Stimulated activated naive CD8-positive, alpha-beta T cell treated with anti-CD3 and anti-CD28 coated beads, Interleukin-15, Interleukin-2, amounts not matched to agents 100 U/mL and 50 U/mL, for 24 hours (primary cell): ENCODE measurements at regions not wholly inside any gene's neighbourhood (a gene's known extent, or its start where the extent isn't known, plus 50 kb on each side); places are given as distances from the start of the nearest gene placed in this dataset.
"Not testable (repeated sequence)": the region's sequence is repeated elsewhere in the genome, so short reads cannot be mapped to it uniquely, and the experiment has no call there.

Experiments
- ATAC-seq: fragments of 150-1000 bp; cut with Tn5 transposase; one replicate; pipeline ENCODE4 v1.10.0; 2021
- DNase-seq: peaks from one replicate; pipeline ENCODE4 v3.0.0; 2021

DNA sequence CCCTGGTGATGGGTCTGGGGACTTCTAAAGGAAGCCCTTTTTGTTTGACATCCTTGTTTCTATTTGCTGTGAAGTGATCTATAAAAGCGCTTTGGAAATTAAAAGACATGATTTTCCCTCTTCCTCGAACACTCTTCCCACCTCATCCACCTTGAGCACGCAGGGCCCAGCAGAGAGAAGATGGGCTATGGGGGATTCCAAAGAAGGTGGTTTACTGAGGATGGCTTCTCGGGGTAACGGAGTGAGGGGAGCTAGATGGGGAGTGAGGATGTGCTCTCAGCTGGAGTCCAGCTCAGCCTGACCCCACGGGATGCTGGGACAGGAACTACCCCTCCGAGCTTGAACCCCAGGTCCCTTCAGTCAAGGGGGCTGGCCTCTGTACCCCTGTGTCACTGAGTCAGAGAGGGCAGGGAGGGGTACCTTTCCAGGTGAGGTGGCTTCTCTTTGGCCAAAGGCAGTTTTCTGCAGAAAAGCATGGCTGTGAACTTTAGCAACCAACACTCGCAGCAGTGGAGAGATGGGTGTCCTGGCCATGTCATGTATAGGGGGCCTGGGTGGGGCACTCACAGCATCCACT is 180.7 kb upstream of the SMAD3 start:
- DNase-seq (no peak), ATAC-seq (no peak)

DNA sequence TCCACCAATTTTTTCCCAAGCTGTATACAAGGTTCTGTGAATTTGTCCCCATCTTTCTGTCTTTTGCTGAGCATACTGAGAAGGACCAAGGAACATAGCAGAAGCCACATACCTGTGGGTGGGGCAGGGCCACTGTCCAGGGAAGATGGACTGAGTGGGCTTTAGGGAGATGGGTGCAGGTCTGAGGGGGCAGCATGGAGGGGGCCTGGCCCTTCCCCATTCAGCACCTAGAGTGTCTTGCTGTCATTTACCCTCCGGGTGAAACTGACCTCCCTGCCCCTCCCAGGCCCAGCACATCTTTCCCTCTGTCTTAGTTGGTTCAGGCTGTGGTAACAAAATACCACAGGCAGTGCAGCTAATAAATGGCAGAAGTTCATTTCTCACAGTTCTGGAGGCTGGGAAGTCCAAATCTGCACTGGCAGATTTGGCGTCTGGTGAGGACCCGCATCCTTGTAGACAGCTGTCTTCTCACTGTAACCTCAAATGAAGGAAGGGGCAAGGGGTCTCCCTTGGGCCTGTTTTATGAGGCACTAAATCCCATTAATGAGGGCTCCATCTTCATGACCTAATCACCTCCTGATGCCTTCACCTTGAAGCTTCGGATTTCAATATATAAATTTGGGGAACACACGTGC is 180.0 kb upstream of the SMAD3 start:
- DNase-seq (no peak), ATAC-seq (no peak)

DNA sequence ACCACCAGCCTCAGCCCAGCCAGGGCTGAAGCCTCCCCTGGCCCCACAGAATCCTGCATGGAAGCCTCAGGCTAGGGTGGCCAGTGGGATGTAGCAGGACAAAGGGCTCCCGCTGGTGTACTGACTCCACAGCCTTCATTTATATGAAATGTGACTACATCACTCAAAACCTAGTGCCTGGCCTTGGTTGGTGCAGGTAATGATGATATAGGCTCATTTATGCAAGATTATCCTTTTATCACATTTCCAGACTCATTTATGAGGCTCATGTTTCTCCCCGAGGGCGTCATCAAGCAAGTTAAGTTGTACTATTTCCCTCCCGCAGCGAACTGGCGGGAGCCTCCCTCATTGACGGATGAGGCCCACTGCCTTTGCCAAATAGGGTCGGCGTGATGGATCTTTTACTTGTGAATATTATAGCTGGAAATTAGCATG is 179.1 kb upstream of the SMAD3 start:
- DNase-seq (no peak), ATAC-seq (no peak)

GRCh38 chr15:66886686-66887273 is 178.6 kb upstream of the SMAD3 start:
- DNase-seq: no peak
- no peak for ATAC-seq

GRCh38 chr15:66889298-66889697 is 176.1 kb upstream of the SMAD3 start:
- DNase-seq, ATAC-seq: not testable (repeated sequence)

DNA sequence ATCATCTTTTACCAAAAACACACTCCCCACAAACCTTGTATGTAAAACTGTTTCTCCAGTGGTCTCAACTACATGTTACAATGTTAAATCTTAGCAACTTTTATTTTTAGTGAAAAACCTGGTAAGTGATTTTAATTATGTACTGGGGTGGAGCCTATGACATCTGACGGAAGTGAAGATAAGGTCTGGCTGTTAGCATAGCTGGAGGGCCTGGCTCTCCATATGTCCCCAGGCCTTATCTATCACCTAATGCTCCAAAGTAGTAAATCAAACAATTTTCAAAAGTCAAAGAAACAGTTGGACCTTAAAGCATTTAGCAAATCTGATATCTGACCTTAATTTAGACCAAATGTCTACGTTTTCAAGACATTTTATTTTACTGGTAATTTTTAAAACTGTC is 173.6 kb upstream of the SMAD3 start:
- ATAC-seq: no peak
- DNase-seq: no peak

DNA sequence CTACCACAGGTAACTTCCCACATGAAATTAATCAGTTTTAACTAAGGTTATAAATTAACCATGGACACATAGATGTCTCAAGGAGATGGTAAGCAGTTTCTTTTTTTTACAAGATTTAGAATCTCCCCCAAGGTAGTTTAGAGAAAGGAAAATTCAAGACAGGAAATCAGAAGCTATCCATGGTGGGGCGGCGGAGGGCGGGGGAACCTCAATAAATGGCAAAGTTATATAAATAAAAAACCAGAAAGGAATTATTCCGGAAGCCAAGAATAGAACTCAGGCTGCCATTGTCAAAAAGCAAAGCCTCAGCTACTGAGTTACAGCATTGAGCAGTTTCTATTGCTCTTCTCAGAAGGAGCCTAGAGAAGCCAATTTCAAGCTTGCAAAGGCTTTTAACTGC is 172.1 kb upstream of the SMAD3 start:
- DNase-seq: no peak
- ATAC-seq: no peak

DNA sequence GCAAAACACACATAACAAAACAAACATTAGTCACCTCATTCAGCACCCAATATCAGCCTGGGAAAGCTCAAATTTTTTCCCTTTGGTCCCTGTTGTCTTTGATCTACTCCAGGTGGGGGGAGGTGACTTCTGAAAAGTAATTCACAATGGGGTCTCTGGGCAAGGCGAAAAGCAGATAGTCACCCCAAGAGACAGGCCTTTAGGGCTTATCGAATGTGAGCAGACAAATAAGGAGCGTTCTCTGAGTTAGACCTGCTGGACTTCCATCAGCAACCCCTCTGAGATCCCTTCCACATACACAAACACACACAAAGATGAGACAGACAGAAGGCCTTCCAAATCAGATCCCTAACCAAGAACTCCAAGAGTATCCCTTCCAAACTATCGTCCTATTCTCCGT is 171.0 kb upstream of the SMAD3 start:
- DNase-seq (no peak), ATAC-seq (no peak)

DNA sequence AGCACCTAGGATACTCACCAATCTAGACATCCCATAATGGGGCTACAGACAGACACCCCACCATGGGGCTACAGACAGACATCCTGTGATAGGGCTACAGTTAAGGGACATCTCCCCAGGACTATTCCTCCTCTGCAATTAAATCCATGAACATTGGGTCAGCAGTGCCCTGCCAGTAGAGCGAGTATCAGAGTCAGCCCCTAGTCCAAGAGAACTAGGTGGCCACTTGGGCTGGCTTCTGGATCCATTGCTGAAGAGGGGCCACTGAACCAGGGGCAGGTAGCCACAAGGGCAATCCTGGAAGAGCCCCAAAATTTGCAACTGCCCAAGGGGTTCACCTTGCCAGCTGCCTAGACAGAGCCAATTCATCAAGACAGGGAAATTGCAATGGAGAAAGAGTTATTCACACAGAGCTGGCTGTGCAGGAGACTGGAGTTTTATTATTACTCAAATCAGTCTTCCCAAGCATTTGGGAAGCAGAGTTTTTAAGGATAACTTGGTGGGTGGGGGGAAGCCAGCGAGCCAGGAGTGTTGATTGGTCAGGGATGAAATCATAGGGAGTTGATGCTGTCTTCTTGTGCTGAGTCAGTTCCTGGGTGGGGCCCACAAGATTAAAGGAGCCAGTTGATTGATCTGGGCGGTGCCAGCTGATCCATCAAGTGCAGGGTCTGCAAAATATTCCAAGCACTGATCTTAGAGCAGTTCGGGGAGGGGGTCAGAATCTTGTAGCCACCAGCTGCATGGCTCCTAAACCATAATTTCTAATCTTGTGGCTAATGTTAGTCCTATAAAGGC is 170.2 kb upstream of the SMAD3 start:
- no peak for ATAC-seq
- no peak for DNase-seq

GRCh38 chr15:66895794-66896453 is 169.5 kb upstream of the SMAD3 start:
- ATAC-seq (no peak), DNase-seq (no peak)

- no peak for ATAC-seq
- DNase-seq: no peak
These were observed 168.8 kb upstream of the SMAD3 start for GRCh38 chr15:66896611-66897010.

DNA sequence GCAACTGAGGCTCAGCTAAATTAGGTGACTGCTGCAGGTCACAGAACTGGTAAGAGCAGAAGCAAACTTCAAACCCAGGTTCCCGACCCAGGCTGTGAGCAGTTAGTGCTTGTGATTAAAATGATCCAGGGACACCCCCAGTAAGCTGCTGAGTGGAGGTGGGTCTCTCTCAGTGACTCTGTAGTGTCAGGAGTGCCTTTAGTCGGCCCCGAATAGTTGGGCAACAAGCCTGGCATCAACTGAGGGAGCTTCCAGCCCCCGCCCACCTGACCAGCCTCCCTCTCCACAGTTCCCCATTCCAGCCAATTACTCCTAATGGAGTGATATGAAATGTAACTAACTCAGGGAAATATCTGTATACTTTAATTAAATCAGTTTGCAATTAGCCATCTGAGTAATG is 168.0 kb upstream of the SMAD3 start:
- DNase-seq (no peak), ATAC-seq (no peak)

- DNase-seq (no peak), ATAC-seq (no peak)
These were observed 167.4 kb upstream of the SMAD3 start for GRCh38 chr15:66897971-66898370.

- ATAC-seq: no peak
- DNase-seq: no peak
These were observed 166.6 kb upstream of the SMAD3 start for GRCh38 chr15:66898656-66899386.

GRCh38 chr15:66899555-66900350 is 165.6 kb upstream of the SMAD3 start:
- DNase-seq: no peak
- no peak for ATAC-seq

- no peak for ATAC-seq
These were observed 164.7 kb upstream of the SMAD3 start for GRCh38 chr15:66900586-66901310.

DNA sequence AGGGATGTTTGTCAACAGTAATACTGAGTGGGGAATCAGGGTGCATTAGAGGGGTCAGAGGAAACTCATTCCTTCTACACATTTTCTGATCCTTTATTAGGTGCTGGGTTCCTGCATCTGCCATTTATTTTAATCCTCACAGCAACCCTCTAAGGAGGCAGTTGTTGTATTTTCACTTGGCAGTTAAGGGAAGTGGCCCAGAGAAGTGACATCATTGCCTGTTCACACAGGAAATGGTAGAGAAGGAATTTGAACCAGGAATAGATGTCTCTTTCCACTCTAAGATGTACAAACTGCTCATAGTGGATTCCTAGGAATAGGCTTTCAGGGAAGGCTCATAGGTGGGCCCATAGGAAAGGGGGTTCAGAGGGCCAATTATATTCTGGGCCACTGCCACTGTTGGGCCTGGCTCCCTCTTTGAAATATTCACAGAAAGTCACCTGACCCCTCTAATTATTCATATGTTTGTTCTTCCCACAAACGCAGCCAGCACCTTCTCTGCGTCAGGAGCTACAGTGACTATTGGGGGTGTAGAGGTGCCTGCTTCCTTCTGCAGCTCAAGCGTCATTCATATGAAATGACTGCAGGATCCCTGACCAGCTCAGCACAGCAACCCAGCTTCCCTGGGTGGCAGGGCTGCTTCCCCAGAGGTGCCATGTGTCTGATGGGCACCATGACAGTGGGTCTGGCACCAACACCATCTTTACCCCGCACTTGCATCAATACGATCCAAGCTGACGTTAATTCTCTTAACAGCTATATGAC is 163.9 kb upstream of the SMAD3 start:
- no peak for DNase-seq

More at GRCh38 chr15:66900586-66901310, 164.7 kb upstream of the SMAD3 start:
- no peak for DNase-seq

DNA sequence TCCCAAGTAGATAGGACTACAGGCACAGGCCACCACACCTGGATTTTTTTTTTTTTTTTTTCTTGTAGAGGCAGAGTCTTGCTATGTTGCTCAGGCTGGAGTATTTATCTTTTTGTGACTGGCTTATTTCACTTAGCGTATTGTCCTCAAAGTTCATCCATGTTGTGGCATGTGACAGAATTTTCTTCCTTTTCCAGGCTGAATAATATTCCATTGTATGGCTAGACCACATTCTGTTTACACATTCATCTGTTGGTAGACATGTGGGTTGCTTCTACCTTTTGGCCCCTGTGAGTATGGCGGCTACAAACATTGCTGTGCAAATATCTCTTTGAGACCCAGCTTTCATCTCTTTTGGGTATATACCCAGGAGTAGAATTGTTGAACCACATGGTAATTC is 160.2 kb upstream of the SMAD3 start:
- DNase-seq (no peak), ATAC-seq (no peak)

More for the DNA sequence above, 163.9 kb upstream of the SMAD3 start:
- no peak for ATAC-seq

DNA sequence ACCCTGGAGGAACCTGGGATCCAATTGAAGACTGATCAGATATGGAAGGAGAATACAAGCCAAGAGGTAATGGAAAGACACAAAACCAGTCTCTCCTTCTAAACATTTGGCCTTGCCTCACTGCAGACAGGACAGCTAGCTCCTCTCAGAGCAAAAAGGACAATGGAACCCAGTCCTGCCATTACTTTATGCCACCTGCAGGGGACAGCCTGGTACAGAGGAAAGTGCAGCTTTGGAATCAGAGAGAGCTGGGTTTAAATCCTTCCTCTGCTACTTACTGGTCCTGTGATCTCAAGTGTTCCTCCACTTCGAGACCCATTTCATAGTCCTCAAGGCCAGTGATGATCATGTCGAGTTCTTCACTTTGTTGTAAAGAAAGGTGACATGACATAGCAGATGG is 159.4 kb upstream of the SMAD3 start:
- ATAC-seq: no peak
- no peak for DNase-seq
